A549 (cell line): ENCODE measurements at regions not wholly inside any gene's neighbourhood (a gene's known extent, or its start where the extent isn't known, plus 50 kb on each side); places are given as distances from the start of the nearest gene placed in this dataset.

Experiments
- CTCF ChIP-seq: fragments of >200 bp; sonication (Bioruptor Twin); formaldehyde crosslinking; IDR thresholded peaks from 3 replicates; pipeline ENCODE4 v1.5.1; 2016
- FOSL2 ChIP-seq, 2 experiments: fragments of 450-650 bp in 1 of 2; fragments of >200 bp in 1 of 2; sonication (Bioruptor Twin) in 1 of 2; formaldehyde crosslinking; IDR thresholded peaks; 2 replicates each; pipeline versions ENCODE4 v1.5.0 to v1.6.1; 2016 to 2020; ENCODE audit warnings: mild to moderate bottlenecking in 1 of 2, moderate library complexity in 1 of 2
- MYC ChIP-seq: IDR thresholded peaks from 2 replicates; pipeline ENCODE4 v1.6.1; 2012; ENCODE audit warnings: mild to moderate bottlenecking, inconsistent platforms, low read length, improper control_type of control experiment, borderline replicate concordance
- NFE2L2 ChIP-seq: fragments of 150-350 bp; conservative IDR thresholded peaks from 2 replicates; pipeline ENCODE4 v1.6.1; 2014; ENCODE audit warnings: low read length
- POLR2A ChIP-seq: IDR thresholded peaks from 2 replicates; pipeline ENCODE4 v1.6.1; 2012; ENCODE audit warnings: mild to moderate bottlenecking, low read length
- RAD21 ChIP-seq, 2 experiments: fragments of >200 bp in 1 of 2; sonication (Bioruptor Twin) in 1 of 2; formaldehyde crosslinking in 1 of 2; IDR thresholded peaks in 1 of 2; conservative IDR thresholded peaks in 1 of 2; 2 replicates in 1 of 2; 3 replicates in 1 of 2; pipeline ENCODE4 v1.6.1; 2012 to 2018; ENCODE audit warnings: inconsistent platforms in 1 of 2

GRCh38 chr15:94066811-94067210 is 164.6 kb upstream of the MCTP2 start:
- TF ChIP-seq FOSL2 (IDR thresholded peaks at IDR 0.05) (no peak), FOSL2 (CRISPR knock-in tag; IDR thresholded peaks at IDR 0.05) (no peak), CTCF (no peak), POLR2A (no peak), MYC (no peak), RAD21 (conservative IDR thresholded peaks at IDR 0.05 in 1 of 2, IDR thresholded peaks at IDR 0.05 in 1 of 2) (no peak), NFE2L2 (no peak)
